Fibroblast of the aortic adventitia (primary cell): ENCODE measurements at regions not wholly inside any gene's neighbourhood (a gene's known extent, or its start where the extent isn't known, plus 50 kb on each side); places are given as distances from the start of the nearest gene placed in this dataset.

Source experiments
- DNase-seq: peaks from one replicate; pipeline ENCODE4 v3.0.0-alpha.2; 2010; ENCODE audit warnings: low read depth
- H3K4me3 ChIP-seq: 2 replicates; pipeline ENCODE4 v1.5.1; 2011; ENCODE audit warnings: low read depth, mild to moderate bottlenecking, control low read depth, low read length, moderate library complexity
- CTCF ChIP-seq: IDR thresholded peaks from 2 replicates; pipeline ENCODE4 v1.5.1; 2011; ENCODE audit warnings: mild to moderate bottlenecking, low read length, control low read depth, inconsistent platforms; ENCODE audit not compliant: insufficient read depth

- no peak overlapping the region for H3K4me3 ChIP-seq
- no peak for DNase-seq
Observed at GRCh38 chr10:8829592-8829991, 775.1 kb downstream of the GATA3 start.

GRCh38 chr10:8830048-8830447 is 775.6 kb downstream of the GATA3 start:
- H3K4me3 ChIP-seq, result no peak overlapping the region
- DNase-seq, result no peak
- TF ChIP-seq CTCF, result no peak

More at GRCh38 chr10:8829592-8829991, 775.1 kb downstream of the GATA3 start:
- TF ChIP-seq CTCF, result no peak

GRCh38 chr10:8830876-8831275 is 776.4 kb downstream of the GATA3 start:
- no peak for TF ChIP-seq CTCF
- H3K4me3 ChIP-seq, result no peak overlapping the region
- no peak for DNase-seq

GRCh38 chr10:8835453-8836167 is 781.1 kb downstream of the GATA3 start:
- no peak overlapping the region for H3K4me3 ChIP-seq
- DNase-seq, result no peak
- TF ChIP-seq CTCF, result no peak

GRCh38 chr10:8840356-8840755 is 785.9 kb downstream of the GATA3 start:
- H3K4me3 ChIP-seq, result no peak overlapping the region
- no peak for DNase-seq
- no peak for TF ChIP-seq CTCF

GRCh38 chr10:8844141-8844540 is 789.7 kb downstream of the GATA3 start:
- no peak for TF ChIP-seq CTCF
- no peak for DNase-seq
- no peak overlapping the region for H3K4me3 ChIP-seq

GRCh38 chr10:8852546-8852945 is 798.1 kb downstream of the GATA3 start:
- no peak for TF ChIP-seq CTCF
- no peak for DNase-seq
- H3K4me3 ChIP-seq, result no peak overlapping the region
